ENCODE measurements at regions not wholly inside any gene's neighbourhood (a gene's known extent, or its start where the extent isn't known, plus 50 kb on each side); places are given as distances from the start of the nearest gene placed in this dataset.

DNA sequence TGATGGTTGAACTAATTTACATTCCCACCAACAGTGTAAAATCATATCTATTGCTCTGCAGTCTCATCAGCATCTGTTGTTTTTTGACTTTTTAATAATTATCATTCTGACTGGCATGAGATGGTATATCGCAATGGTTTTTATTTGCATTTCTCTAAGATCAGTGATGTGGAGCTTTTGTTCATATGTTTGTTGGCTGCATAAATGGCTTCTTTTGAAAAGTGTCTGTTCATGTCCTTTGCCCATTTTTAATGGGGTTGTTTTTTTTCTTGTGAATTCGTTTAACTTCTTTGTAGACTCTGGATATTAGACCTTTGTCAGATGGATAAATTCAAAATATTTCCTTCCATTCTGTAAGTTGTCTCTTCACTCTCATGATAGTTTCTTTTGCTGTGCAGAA, 115.2 kb upstream of the CDH12 start:
- no peak overlapping the region for H3K4me3 Mint-ChIP-seq
- peaks cover 0 to 20% (median 9%) of the 10 kb centered on the region in 7 donors for H3K9me3 Mint-ChIP-seq
- H3K4me1 Mint-ChIP-seq, result peaks cover 40 to 61% (median 44%) of the 10 kb centered on the region in 3 donors

DNA sequence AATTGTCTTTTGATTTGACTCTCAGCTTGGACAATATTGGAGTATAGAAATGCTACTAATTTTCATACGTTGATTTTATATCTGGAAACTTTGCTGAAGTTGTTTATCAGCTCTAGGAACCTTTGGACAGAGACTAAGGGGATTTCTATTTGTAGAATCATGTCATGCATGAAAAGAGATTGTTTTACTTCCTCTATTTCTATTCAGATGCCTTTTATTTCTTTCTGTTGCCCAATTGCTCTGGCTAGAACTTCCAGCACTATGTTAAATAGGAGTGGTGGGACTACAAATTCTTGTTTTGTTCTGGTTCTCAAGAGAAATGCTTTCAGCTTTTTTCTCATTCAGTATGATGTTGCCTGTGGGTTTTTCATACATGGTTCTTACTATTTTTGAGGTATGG, 112.8 kb upstream of the CDH12 start:
- peaks cover 0 to 20% (median 9%) of the 10 kb centered on the region in 7 donors for H3K9me3 Mint-ChIP-seq
- H3K4me3 Mint-ChIP-seq, result peak overlapping the region; percentile 21 to 83 (median 62)
- H3K27me3 Mint-ChIP-seq, result no peaks in the 10 kb centered on the region
- DNase-seq, result peak; percentile 37
- H3K4me1 Mint-ChIP-seq, result peaks cover 40 to 52% (median 44%) of the 10 kb centered on the region in 3 donors
- peak overlapping the region; percentile 1 to 84 (median 60) for H3K27ac Mint-ChIP-seq
- ATAC-seq (ENCODE audit: low read depth in 2 of 2), result peak; percentile 92
- peaks cover 0 to 8% of the 10 kb centered on the region in 2 donors for H3K36me3 Mint-ChIP-seq

More for the DNA sequence above, 115.2 kb upstream of the CDH12 start:
- H3K27ac Mint-ChIP-seq, result no peak overlapping the region
- no peak for DNase-seq
- H3K36me3 Mint-ChIP-seq, result peaks cover 0 to 8% of the 10 kb centered on the region in 2 donors
- no peaks in the 10 kb centered on the region for H3K27me3 Mint-ChIP-seq
- no peak for ATAC-seq (ENCODE audit: low read depth in 2 of 2)

DNA sequence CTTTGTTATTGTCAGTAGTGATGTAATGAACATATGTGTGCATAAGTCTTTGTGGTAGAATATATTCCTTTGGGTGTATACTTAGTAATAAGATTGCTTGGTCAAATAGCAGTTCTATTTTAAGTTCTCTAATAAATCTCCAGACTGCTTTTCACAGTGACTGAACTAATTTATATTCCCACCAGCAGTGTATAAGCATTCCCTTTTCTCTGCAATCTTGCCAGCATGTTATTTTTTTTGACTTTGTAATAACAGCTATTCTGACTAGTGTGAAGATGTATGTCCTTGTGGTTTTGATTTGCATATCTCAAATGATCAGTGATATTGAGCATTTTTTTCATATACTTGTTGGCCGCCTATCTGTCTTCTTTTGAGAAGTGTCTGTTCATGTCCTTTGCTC, 111.5 kb upstream of the CDH12 start:
- Mint-ChIP-seq H3K36me3 (peaks cover 0 to 8% of the 10 kb centered on the region in 2 donors), H3K4me3 (peak overlapping the region in 7 of 8 donors; percentile 13 to 83 (median 58)), H3K27me3 (no peaks in the 10 kb centered on the region), H3K9me3 (peaks cover 0 to 20% (median 9%) of the 10 kb centered on the region in 7 donors), H3K27ac (peak overlapping the region in 2 of 6 donors; percentile 22 to 76), H3K4me1 (peaks cover 37 to 44% (median 44%) of the 10 kb centered on the region in 3 donors)
- DNase-seq (no peak), ATAC-seq (ENCODE audit: low read depth in 2 of 2) (no peak)

GRCh38 chr5:22958462-22959262, 105.5 kb upstream of the CDH12 start:
- Mint-ChIP-seq H3K27ac (no peak overlapping the region), H3K9me3 (peaks cover 0 to 2% (median 0%) of the 10 kb centered on the region in 7 donors), H3K36me3 (no peaks in the 10 kb centered on the region), H3K27me3 (peaks cover 0 to 6% (median 0%) of the 10 kb centered on the region in 3 donors), H3K4me1 (no peaks in the 10 kb centered on the region), H3K4me3 (no peak overlapping the region)
- ATAC-seq (ENCODE audit: low read depth in 2 of 2) (no peak), DNase-seq (no peak)

- ATAC-seq (ENCODE audit: low read depth in 2 of 2) (no peak), DNase-seq (no peak)
- Mint-ChIP-seq H3K27ac (no peak overlapping the region), H3K27me3 (no peaks in the 10 kb centered on the region), H3K4me3 (no peak overlapping the region), H3K9me3 (peaks cover 0 to 3% (median 0%) of the 10 kb centered on the region in 7 donors), H3K36me3 (no peaks in the 10 kb centered on the region), H3K4me1 (no peaks in the 10 kb centered on the region)
These were observed 94.8 kb upstream of the CDH12 start for GRCh38 chr5:22947921-22948320.

GRCh38 chr5:22938362-22938761, 85.2 kb upstream of the CDH12 start:
- no peaks in the 10 kb centered on the region for H3K27me3 Mint-ChIP-seq
- peaks cover 0 to 3% (median under 1%) of the 10 kb centered on the region in 7 donors for H3K9me3 Mint-ChIP-seq

DNA sequence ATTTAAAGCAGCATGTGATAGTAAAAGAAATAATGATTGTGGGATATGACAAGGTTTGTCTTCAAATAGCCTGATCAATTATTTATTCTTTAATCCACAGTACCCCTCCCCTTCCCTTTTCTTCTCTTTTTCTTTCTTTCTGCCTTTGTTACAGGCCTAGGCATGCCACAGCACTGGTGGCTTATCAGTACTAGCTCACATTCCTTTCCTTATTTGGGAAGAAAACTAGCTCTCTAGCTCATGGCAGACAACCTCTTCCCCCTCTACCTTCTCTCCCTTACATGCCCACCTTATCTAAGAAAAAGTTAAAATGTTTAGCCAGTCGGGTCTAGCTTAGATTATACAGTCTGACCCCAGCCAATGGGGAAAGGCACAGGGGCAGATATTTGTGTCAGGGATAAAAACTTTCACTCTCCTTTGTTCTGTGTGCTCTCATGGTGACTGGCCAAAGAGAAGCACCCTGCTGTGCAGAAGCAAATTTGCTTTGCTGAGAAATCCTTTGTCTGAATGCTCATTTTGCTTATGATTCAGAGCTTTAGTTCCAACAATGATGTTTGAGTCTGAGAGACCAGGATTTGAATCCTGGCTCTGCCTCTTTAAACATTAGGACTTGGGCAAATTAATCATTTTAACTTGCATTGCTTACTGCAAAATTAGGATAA, 75.8 kb upstream of the CDH12 start:
- Mint-ChIP-seq H3K27me3 (peaks cover 0 to 4% (median 0%) of the 10 kb centered on the region in 3 donors), H3K36me3 (no peaks in the 10 kb centered on the region), H3K27ac (peak overlapping the region in 1 of 6 donors; percentile 45), H3K4me3 (no peak overlapping the region), H3K9me3 (peaks cover 5 to 12% (median 7%) of the 10 kb centered on the region in 7 donors), H3K4me1 (no peaks in the 10 kb centered on the region)
- no peak for DNase-seq
- no peak for ATAC-seq (ENCODE audit: low read depth in 2 of 2)

More at GRCh38 chr5:22938362-22938761, 85.2 kb upstream of the CDH12 start:
- Mint-ChIP-seq H3K4me3 (no peak overlapping the region), H3K36me3 (no peaks in the 10 kb centered on the region), H3K27ac (no peak overlapping the region), H3K4me1 (no peaks in the 10 kb centered on the region)
- DNase-seq (no peak), ATAC-seq (ENCODE audit: low read depth in 2 of 2) (no peak)

GRCh38 chr5:22926574-22926973, 73.4 kb upstream of the CDH12 start:
- H3K4me1 Mint-ChIP-seq, result no peaks in the 10 kb centered on the region
- no peak for ATAC-seq (ENCODE audit: low read depth in 2 of 2)
- H3K27ac Mint-ChIP-seq, result no peak overlapping the region
- peaks cover 0 to 4% (median 0%) of the 10 kb centered on the region in 3 donors for H3K27me3 Mint-ChIP-seq
- H3K4me3 Mint-ChIP-seq, result no peak overlapping the region
- peaks cover 5 to 13% (median 8%) of the 10 kb centered on the region in 7 donors for H3K9me3 Mint-ChIP-seq
- H3K36me3 Mint-ChIP-seq, result no peaks in the 10 kb centered on the region
- no peak for DNase-seq

GRCh38 chr5:22918511-22918910, 65.4 kb upstream of the CDH12 start:
- H3K27me3 Mint-ChIP-seq, result no peaks in the 10 kb centered on the region
- H3K9me3 Mint-ChIP-seq, result peaks cover 0 to 9% (median 2%) of the 10 kb centered on the region in 7 donors
- no peak overlapping the region for H3K4me3 Mint-ChIP-seq
- H3K36me3 Mint-ChIP-seq, result no peaks in the 10 kb centered on the region
- no peak for DNase-seq
- ATAC-seq (ENCODE audit: low read depth in 2 of 2), result no peak
- H3K4me1 Mint-ChIP-seq, result no peaks in the 10 kb centered on the region
- H3K27ac Mint-ChIP-seq, result no peak overlapping the region

- H3K27me3 Mint-ChIP-seq, result no peaks in the 10 kb centered on the region
- no peak overlapping the region for H3K4me3 Mint-ChIP-seq
- ATAC-seq (ENCODE audit: low read depth in 2 of 2) (no peak), DNase-seq (no peak)
- H3K9me3 Mint-ChIP-seq, result peaks cover 0 to 9% (median 0%) of the 10 kb centered on the region in 7 donors
- no peaks in the 10 kb centered on the region for H3K36me3 Mint-ChIP-seq
- no peaks in the 10 kb centered on the region for H3K4me1 Mint-ChIP-seq
- H3K27ac Mint-ChIP-seq, result no peak overlapping the region
These were observed 63.2 kb upstream of the CDH12 start for GRCh38 chr5:22916393-22916792.

DNA sequence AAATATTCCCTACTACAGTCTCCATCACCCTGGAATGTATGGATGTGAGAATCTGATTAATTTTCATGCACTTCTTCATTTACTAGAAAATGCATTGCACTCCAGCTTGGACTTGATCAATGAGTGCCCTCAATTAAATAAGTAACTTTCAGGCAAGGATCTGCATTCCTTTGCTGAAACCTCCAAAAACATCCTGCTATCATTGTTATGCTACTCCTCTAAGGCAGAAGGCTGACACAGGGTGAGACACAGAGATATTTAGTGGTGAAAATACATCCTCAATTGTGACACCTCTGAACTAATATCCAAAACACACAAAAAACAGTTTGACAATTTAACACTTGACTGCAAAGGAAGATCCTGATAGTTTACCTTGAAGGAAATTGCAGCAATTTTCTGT, 57.9 kb upstream of the CDH12 start:
- Mint-ChIP-seq H3K4me3 (no peak overlapping the region), H3K27ac (no peak overlapping the region), H3K9me3 (no peaks in the 10 kb centered on the region), H3K36me3 (no peaks in the 10 kb centered on the region), H3K4me1 (no peaks in the 10 kb centered on the region), H3K27me3 (peaks cover 0 to 4% (median 0%) of the 10 kb centered on the region in 3 donors)
- ATAC-seq (ENCODE audit: low read depth in 2 of 2), result no peak
- DNase-seq, result no peak

DNA sequence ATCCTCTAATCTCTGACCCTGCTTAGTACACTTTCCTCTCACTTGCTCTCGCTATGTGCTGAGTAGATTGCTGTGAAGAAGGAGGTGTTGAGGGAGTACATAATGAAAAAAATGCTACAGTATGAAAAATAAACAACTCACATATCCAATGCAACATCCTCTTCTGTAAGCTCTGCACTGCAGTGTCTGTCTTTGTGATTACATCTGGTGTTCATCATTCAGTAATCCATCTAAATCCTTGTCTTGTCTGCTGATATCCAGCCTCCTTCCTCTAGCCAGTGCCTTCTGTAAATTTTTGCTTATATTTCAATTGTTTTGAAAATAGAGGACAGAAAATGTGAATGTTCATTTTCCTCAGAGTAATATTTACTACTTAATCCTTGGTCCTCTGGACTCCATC, 57.4 kb upstream of the CDH12 start:
- ATAC-seq (ENCODE audit: low read depth in 2 of 2) (no peak), DNase-seq (no peak)
- Mint-ChIP-seq H3K27me3 (peaks cover 0 to 4% (median 0%) of the 10 kb centered on the region in 3 donors), H3K4me1 (no peaks in the 10 kb centered on the region), H3K36me3 (no peaks in the 10 kb centered on the region), H3K4me3 (no peak overlapping the region), H3K9me3 (no peaks in the 10 kb centered on the region), H3K27ac (no peak overlapping the region)

DNA sequence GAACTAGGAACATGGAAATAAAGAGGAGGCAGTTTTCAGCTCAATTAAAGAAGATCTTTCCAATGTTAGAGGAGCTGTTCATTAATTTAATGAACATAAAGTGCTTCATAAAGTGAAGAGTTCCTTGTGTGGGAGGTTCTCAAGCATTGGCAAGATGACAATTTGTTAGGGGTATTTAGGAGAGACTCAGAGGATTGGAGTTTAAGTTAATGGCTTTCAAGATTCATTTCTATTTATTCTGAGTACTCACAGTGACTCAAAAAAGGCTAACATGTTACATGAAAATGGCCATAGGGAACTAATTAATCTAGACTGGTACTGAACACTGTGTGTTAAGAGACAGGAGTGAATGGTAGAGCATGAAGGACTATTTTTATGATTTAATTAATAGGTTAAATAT, 55.4 kb upstream of the CDH12 start:
- ATAC-seq (ENCODE audit: low read depth in 2 of 2) (no peak), DNase-seq (no peak)
- H3K4me3 Mint-ChIP-seq, result no peak overlapping the region
- peaks cover 0 to 4% (median 0%) of the 10 kb centered on the region in 3 donors for H3K27me3 Mint-ChIP-seq
- no peaks in the 10 kb centered on the region for H3K4me1 Mint-ChIP-seq
- H3K9me3 Mint-ChIP-seq, result no peaks in the 10 kb centered on the region
- no peak overlapping the region for H3K27ac Mint-ChIP-seq
- H3K36me3 Mint-ChIP-seq, result no peaks in the 10 kb centered on the region

GRCh38 chr5:22908129-22908528, 55.0 kb upstream of the CDH12 start:
- H3K9me3 Mint-ChIP-seq, result no peaks in the 10 kb centered on the region
- no peak overlapping the region for H3K27ac Mint-ChIP-seq
- H3K4me1 Mint-ChIP-seq, result no peaks in the 10 kb centered on the region
- H3K27me3 Mint-ChIP-seq, result peaks cover 0 to 4% (median 0%) of the 10 kb centered on the region in 3 donors
- no peak for ATAC-seq (ENCODE audit: low read depth in 2 of 2)
- H3K4me3 Mint-ChIP-seq, result no peak overlapping the region
- H3K36me3 Mint-ChIP-seq, result no peaks in the 10 kb centered on the region
- DNase-seq, result no peak
